HEK293 (cell line): ENCODE measurements at regions not wholly inside any gene's neighbourhood (a gene's known extent, or its start where the extent isn't known, plus 50 kb on each side); places are given as distances from the start of the nearest gene placed in this dataset.

Experiments used
- CTCF ChIA-PET: fragments of 350-600 bp; formaldehyde crosslinking; extraction: SDS; loops from one replicate; lab custom pipeline; 2021; ENCODE audit warnings: antibody characterized with exemption; lab: Yijun Ruan, JAX
- POLR2A ChIA-PET: fragments of 300-600 bp; formaldehyde crosslinking; extraction: SDS; loops from one replicate; lab custom pipeline; 2020; ENCODE audit warnings: antibody characterized with exemption, inconsistent platforms; lab: Yijun Ruan, JAX
- H3K27ac ChIP-seq: fragments of 200-500 bp; sonication (Bioruptor generic); 2 replicates; pipeline ENCODE4 v1.5.1; 2014; ENCODE audit warnings: low read depth, low read length, control low read depth, inconsistent platforms; ENCODE audit errors: extremely low read depth
- H3K36me3 ChIP-seq, 2 experiments: fragments of 200-500 bp in 1 of 2; sonication (Bioruptor generic) in 1 of 2; 1 replicate in 1 of 2; 2 replicates in 1 of 2; pipeline ENCODE4 v1.5.1; 2014 to 2017; ENCODE audit warnings: inconsistent platforms in 2 of 2, low read length in 2 of 2; ENCODE audit not compliant: control insufficient read depth in 2 of 2, insufficient read depth in 1 of 2
- H3K4me1 ChIP-seq: fragments of 200-500 bp; sonication (Bioruptor generic); 2 replicates; pipeline ENCODE4 v1.5.1; 2014; ENCODE audit warnings: mild to moderate bottlenecking, low read length, inconsistent platforms; ENCODE audit not compliant: control insufficient read depth, insufficient read depth
- H3K4me3 ChIP-seq: 2 replicates; pipeline ENCODE4 v1.5.1; 2011; ENCODE audit warnings: low read depth, mild to moderate bottlenecking, control low read depth, low read length, moderate library complexity
- H3K9me3 ChIP-seq: fragments of 200-500 bp; sonication (Bioruptor generic); 2 replicates; pipeline ENCODE4 v1.5.1; 2014; ENCODE audit warnings: low read depth, low read length, inconsistent platforms; ENCODE audit not compliant: control insufficient read depth, insufficient read depth
- FEZF1 ChIP-seq: fragments of 450-650 bp; formaldehyde crosslinking; IDR thresholded peaks from 2 replicates; pipeline ENCODE4 v1.5.1; 2016; ENCODE audit warnings: missing biosample characterization, missing genetic modification characterization
- GLI4 ChIP-seq: fragments of 450-650 bp; formaldehyde crosslinking; IDR thresholded peaks from 2 replicates; pipeline ENCODE4 v1.5.1; 2016; ENCODE audit warnings: missing biosample characterization, missing genetic modification characterization
- KLF16 ChIP-seq: fragments of 450-650 bp; formaldehyde crosslinking; IDR thresholded peaks from 2 replicates; pipeline ENCODE4 v1.5.1; 2017; ENCODE audit warnings: missing biosample characterization, missing genetic modification characterization
- KLF8 ChIP-seq: fragments of 450-650 bp; formaldehyde crosslinking; IDR thresholded peaks from 2 replicates; pipeline ENCODE4 v1.5.1; 2016; ENCODE audit warnings: missing biosample characterization, missing genetic modification characterization
- PBX3 ChIP-seq: sonication (generic); formaldehyde crosslinking; IDR thresholded peaks from 2 replicates; pipeline ENCODE4 v1.8.1; 2022; ENCODE audit warnings: mild to moderate bottlenecking, moderate library complexity, missing genetic modification reagents
- TCF7L2 ChIP-seq: IDR thresholded peaks from 2 replicates; pipeline ENCODE4 v1.6.1; 2011; ENCODE audit warnings: low read depth, mild to moderate bottlenecking, inconsistent platforms, low read length, moderate library complexity, borderline replicate concordance
- TSHZ1 ChIP-seq: fragments of 450-650 bp; formaldehyde crosslinking; IDR thresholded peaks from 2 replicates; pipeline ENCODE4 v1.5.1; 2016; ENCODE audit warnings: missing biosample characterization, missing genetic modification characterization, borderline replicate concordance
- YY2 ChIP-seq: fragments of 450-650 bp; formaldehyde crosslinking; IDR thresholded peaks from 2 replicates; pipeline ENCODE4 v1.5.1; 2016; ENCODE audit warnings: missing biosample characterization, missing genetic modification characterization
- ZBTB20 ChIP-seq: fragments of 450-650 bp; formaldehyde crosslinking; IDR thresholded peaks from 2 replicates; pipeline ENCODE4 v1.5.1; 2016; ENCODE audit warnings: missing biosample characterization, missing genetic modification characterization
- ZBTB21 ChIP-seq: fragments of 450-650 bp; formaldehyde crosslinking; IDR thresholded peaks from 2 replicates; pipeline ENCODE4 v1.5.1; 2017; ENCODE audit warnings: missing biosample characterization, missing genetic modification characterization
- ZBTB48 ChIP-seq: fragments of 450-650 bp; formaldehyde crosslinking; IDR thresholded peaks from 2 replicates; pipeline ENCODE4 v1.5.1; 2016; ENCODE audit warnings: missing biosample characterization, missing genetic modification characterization
- ZFP37 ChIP-seq: fragments of 450-650 bp; formaldehyde crosslinking; IDR thresholded peaks from 2 replicates; pipeline ENCODE4 v1.5.1; 2016; ENCODE audit warnings: missing biosample characterization, missing genetic modification characterization
- ZNF112 ChIP-seq: fragments of 450-650 bp; formaldehyde crosslinking; IDR thresholded peaks from 2 replicates; pipeline ENCODE4 v1.5.0; 2017; ENCODE audit warnings: missing biosample characterization, missing genetic modification characterization
- ZNF138 ChIP-seq: fragments of 450-650 bp; formaldehyde crosslinking; IDR thresholded peaks from 2 replicates; pipeline ENCODE4 v1.5.1; 2016; ENCODE audit warnings: missing biosample characterization, missing genetic modification characterization, borderline replicate concordance
- ZNF155 ChIP-seq: fragments of 450-650 bp; formaldehyde crosslinking; IDR thresholded peaks from 2 replicates; pipeline ENCODE4 v1.5.1; 2016; ENCODE audit warnings: missing biosample characterization, missing genetic modification characterization
- ZNF280C ChIP-seq: fragments of 450-650 bp; formaldehyde crosslinking; IDR thresholded peaks from 2 replicates; pipeline ENCODE4 v1.5.1; 2016; ENCODE audit warnings: missing biosample characterization, missing genetic modification characterization
- ZNF311 ChIP-seq: fragments of 450-650 bp; formaldehyde crosslinking; IDR thresholded peaks from 2 replicates; pipeline ENCODE4 v1.5.1; 2017; ENCODE audit warnings: missing biosample characterization, missing genetic modification characterization, borderline replicate concordance
- ZNF341 ChIP-seq: fragments of 450-650 bp; formaldehyde crosslinking; IDR thresholded peaks from 2 replicates; pipeline ENCODE4; 2016; ENCODE audit warnings: low read depth, missing biosample characterization, missing genetic modification characterization
- ZNF548 ChIP-seq: fragments of 450-650 bp; formaldehyde crosslinking; IDR thresholded peaks from 2 replicates; pipeline ENCODE4 v1.5.1; 2016; ENCODE audit warnings: missing biosample characterization, missing genetic modification characterization
- ZNF600 ChIP-seq: fragments of 450-650 bp; formaldehyde crosslinking; IDR thresholded peaks from 2 replicates; pipeline ENCODE4 v1.5.1; 2016; ENCODE audit warnings: missing biosample characterization, missing genetic modification characterization
- ZNF707 ChIP-seq: fragments of 450-650 bp; formaldehyde crosslinking; IDR thresholded peaks from 2 replicates; pipeline ENCODE4 v1.5.1; 2016; ENCODE audit warnings: missing biosample characterization, missing genetic modification characterization
- ZNF768 ChIP-seq: fragments of 450-650 bp; formaldehyde crosslinking; IDR thresholded peaks from 2 replicates; pipeline ENCODE4 v1.5.1; 2018; ENCODE audit warnings: missing biosample characterization, mild to moderate bottlenecking, missing genetic modification characterization
- ZNF791 ChIP-seq: fragments of 450-650 bp; formaldehyde crosslinking; IDR thresholded peaks from 2 replicates; pipeline ENCODE4 v1.5.1; 2016; ENCODE audit warnings: missing biosample characterization, missing genetic modification characterization
- ZSCAN30 ChIP-seq: fragments of 450-650 bp; IDR thresholded peaks from 2 replicates; pipeline ENCODE4 v1.5.1; 2018; ENCODE audit warnings: missing biosample characterization, mild to moderate bottlenecking, missing genetic modification characterization, moderate library complexity
- TF ChIP-seq, protein P1 (sequence below): fragments of 450-650 bp; formaldehyde crosslinking; conservative IDR thresholded peaks from 2 replicates; pipeline ENCODE4 v1.5.1; 2016; ENCODE audit warnings: low read depth, missing biosample characterization, missing genetic modification characterization

DNA sequence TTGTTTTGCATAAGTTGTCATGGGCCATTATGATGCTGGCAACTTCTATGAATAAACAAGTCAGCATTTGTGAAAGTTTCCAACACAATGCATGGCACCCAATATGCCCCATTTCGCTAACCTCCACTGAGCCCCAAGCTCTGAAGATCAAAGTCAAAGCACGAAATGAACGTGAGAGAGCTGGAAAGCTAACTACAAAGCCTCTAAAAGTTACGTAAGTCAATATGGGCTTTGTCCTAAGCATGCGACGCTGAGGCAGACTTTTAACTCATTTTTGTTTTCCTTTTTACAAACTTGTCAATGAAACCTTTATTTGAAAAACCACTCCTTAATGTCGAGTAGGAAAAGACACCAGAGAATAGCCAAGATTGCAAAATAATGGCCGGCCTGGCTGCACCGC lies 131.6 kb upstream of the NUDT7 start:
- POLR2A ChIA-PET = no interaction called here
- CTCF ChIA-PET = interaction anchor here (1.2 kb wide), 1 partner anchor 153 kb away, joined by 3 read pairs; no protein-coding TSS in a partner anchor

GRCh38 chr16:77591347-77591746 lies 131.0 kb upstream of the NUDT7 start:
- POLR2A ChIA-PET = interaction anchor here (0.7 kb wide), 1 partner anchor 361 kb away, joined by 7 read pairs; no protein-coding TSS in a partner anchor
- no peaks in the 10 kb centered on the region for H3K36me3 ChIP-seq
- TF ChIP-seq GLI4 (no peak), ZNF600 (tag by site-specific recombination) (no peak), TSHZ1 (no peak), ZNF155 (tag by site-specific recombination) (no peak), ZNF768 (tag by site-specific recombination) (no peak), ZBTB20 (tag by site-specific recombination) (no peak), ZNF112 (no peak), ZBTB48 (tag by site-specific recombination) (no peak), ZNF548 (no peak), FEZF1 (tag by site-specific recombination) (no peak), KLF16 (no peak), ZNF280C (tag by site-specific recombination) (no peak), ZNF138 (tag by site-specific recombination) (no peak)
- TF ChIP-seq, all 188 proteins: peak for 0
- no peaks in the 10 kb centered on the region for H3K9me3 ChIP-seq
- no peak overlapping the region for H3K4me3 ChIP-seq
- CTCF ChIA-PET = interaction anchor here (1.2 to 1.3 kb wide), 2 partner anchors 10 to 69 kb away, joined by 5 to 7 read pairs; no protein-coding TSS in a partner anchor
- H3K4me1 ChIP-seq = peaks cover 28% of the 10 kb centered on the region
- no peak overlapping the region for H3K27ac ChIP-seq

More for the DNA sequence above, 131.6 kb upstream of the NUDT7 start:
- Histone ChIP-seq H3K27ac (no peak overlapping the region), H3K4me3 (no peak overlapping the region)
- TF ChIP-seq ZBTB21 (tag by site-specific recombination) (no peak), YY2 (tag by site-specific recombination) (no peak), ZFP37 (tag by site-specific recombination) (no peak), ZNF791 (tag by site-specific recombination) (no peak), PBX3 (CRISPR knock-in tag) (no peak), TCF7L2 (no peak), KLF8 (tag by site-specific recombination) (no peak), ZNF707 (tag by site-specific recombination) (no peak), ZNF341 (no peak), ZSCAN30 (no peak), ZNF311 (no peak)
- TF ChIP-seq, protein P1, sequence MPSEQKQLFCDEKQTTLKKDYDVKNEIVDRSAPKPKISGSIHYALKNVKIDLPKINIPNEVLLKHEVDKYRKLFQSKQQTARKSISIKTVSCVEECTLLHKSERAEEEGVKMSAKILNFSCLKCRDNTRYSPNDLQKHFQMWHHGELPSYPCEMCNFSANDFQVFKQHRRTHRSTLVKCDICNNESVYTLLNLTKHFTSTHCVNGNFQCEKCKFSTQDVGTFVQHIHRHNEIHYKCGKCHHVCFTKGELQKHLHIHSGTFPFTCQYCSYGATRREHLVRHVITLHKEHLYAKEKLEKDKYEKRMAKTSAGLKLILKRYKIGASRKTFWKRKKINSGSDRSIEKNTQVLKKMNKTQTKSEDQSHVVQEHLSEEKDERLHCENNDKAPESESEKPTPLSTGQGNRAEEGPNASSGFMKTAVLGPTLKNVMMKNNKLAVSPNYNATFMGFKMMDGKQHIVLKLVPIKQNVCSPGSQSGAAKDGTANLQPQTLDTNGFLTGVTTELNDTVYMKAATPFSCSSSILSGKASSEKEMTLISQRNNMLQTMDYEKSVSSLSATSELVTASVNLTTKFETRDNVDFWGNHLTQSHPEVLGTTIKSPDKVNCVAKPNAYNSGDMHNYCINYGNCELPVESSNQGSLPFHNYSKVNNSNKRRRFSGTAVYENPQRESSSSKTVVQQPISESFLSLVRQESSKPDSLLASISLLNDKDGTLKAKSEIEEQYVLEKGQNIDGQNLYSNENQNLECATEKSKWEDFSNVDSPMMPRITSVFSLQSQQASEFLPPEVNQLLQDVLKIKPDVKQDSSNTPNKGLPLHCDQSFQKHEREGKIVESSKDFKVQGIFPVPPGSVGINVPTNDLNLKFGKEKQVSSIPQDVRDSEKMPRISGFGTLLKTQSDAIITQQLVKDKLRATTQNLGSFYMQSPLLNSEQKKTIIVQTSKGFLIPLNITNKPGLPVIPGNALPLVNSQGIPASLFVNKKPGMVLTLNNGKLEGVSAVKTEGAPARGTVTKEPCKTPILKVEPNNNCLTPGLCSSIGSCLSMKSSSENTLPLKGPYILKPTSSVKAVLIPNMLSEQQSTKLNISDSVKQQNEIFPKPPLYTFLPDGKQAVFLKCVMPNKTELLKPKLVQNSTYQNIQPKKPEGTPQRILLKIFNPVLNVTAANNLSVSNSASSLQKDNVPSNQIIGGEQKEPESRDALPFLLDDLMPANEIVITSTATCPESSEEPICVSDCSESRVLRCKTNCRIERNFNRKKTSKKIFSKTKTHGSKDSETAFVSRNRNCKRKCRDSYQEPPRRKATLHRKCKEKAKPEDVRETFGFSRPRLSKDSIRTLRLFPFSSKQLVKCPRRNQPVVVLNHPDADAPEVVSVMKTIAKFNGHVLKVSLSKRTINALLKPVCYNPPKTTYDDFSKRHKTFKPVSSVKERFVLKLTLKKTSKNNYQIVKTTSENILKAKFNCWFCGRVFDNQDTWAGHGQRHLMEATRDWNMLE (tag by site-specific recombination) = no peak
- TF ChIP-seq, all 188 proteins: peak for 0
- H3K4me1 ChIP-seq = peaks cover 28% of the 10 kb centered on the region
- H3K36me3 ChIP-seq = no peaks in the 10 kb centered on the region
- H3K9me3 ChIP-seq = no peaks in the 10 kb centered on the region
